Gastrocnemius medialis (tissue), 4 donors: ENCODE measurements at regions not wholly inside any gene's neighbourhood (a gene's known extent, or its start where the extent isn't known, plus 50 kb on each side); places are given as distances from the start of the nearest gene placed in this dataset.

Source experiments
- CTCF ChIP-seq, 5 experiments: fragments of 450-650 bp in 3 of 5; fragments of 200-600 bp in 2 of 5; sonication (generic) in 2 of 5; IDR thresholded peaks in 4 of 5; conservative IDR thresholded peaks in 1 of 5; 1 replicate in 4 of 5; 2 replicates in 1 of 5; pipeline ENCODE4 v1.5.1; 2016 to 2019; ENCODE audit warnings: antibody characterized with exemption in 5 of 5, mild to moderate bottlenecking in 3 of 5, moderate library complexity in 3 of 5
- POLR2A ChIP-seq, 2 donors: fragments of 450-650 bp; IDR thresholded peaks; one replicate each; pipeline ENCODE4 v1.6.1; 2017; ENCODE audit warnings: antibody characterized with exemption in 2 of 2, mild to moderate bottlenecking in 2 of 2, moderate library complexity in 2 of 2

GRCh38 chr6:156058356-156058755 is 602.7 kb upstream of the NOX3 start:
- TF ChIP-seq CTCF (IDR thresholded peaks at IDR 0.05 in 4 of 5, conservative IDR thresholded peaks at IDR 0.05 in 1 of 5): no peak
- no peak for TF ChIP-seq POLR2A (IDR thresholded peaks at IDR 0.05)
